ENCODE measurements at regions not wholly inside any gene's neighbourhood (a gene's known extent, or its start where the extent isn't known, plus 50 kb on each side); places are given as distances from the start of the nearest gene placed in this dataset.

GRCh38 chr22:22756109-22756508 lies 111.7 kb downstream of the GGTLC2 start:
- TF ChIP-seq, protein P1, sequence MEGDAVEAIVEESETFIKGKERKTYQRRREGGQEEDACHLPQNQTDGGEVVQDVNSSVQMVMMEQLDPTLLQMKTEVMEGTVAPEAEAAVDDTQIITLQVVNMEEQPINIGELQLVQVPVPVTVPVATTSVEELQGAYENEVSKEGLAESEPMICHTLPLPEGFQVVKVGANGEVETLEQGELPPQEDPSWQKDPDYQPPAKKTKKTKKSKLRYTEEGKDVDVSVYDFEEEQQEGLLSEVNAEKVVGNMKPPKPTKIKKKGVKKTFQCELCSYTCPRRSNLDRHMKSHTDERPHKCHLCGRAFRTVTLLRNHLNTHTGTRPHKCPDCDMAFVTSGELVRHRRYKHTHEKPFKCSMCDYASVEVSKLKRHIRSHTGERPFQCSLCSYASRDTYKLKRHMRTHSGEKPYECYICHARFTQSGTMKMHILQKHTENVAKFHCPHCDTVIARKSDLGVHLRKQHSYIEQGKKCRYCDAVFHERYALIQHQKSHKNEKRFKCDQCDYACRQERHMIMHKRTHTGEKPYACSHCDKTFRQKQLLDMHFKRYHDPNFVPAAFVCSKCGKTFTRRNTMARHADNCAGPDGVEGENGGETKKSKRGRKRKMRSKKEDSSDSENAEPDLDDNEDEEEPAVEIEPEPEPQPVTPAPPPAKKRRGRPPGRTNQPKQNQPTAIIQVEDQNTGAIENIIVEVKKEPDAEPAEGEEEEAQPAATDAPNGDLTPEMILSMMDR (IDR thresholded peaks at IDR 0.05) = no peak
- no peak for TF ChIP-seq POLR2A (IDR thresholded peaks at IDR 0.05)
